HG03558 (cell line): ENCODE measurements at regions not wholly inside any gene's neighbourhood (a gene's known extent, or its start where the extent isn't known, plus 50 kb on each side); places are given as distances from the start of the nearest gene placed in this dataset.

Experiments
- ATAC-seq: cut with Tn5 transposase; IDR thresholded peaks from one replicate; pipeline ENCODE4 v1.9.1; 2021; ENCODE audit warnings: moderate number of reproducible peaks; ENCODE audit not compliant: unreplicated experiment; ENCODE audit errors: extremely low read depth

- no peak for ATAC-seq
These were observed 137.2 kb upstream of the EDNRA start for GRCh38 chr4:147343692-147344091.

DNA sequence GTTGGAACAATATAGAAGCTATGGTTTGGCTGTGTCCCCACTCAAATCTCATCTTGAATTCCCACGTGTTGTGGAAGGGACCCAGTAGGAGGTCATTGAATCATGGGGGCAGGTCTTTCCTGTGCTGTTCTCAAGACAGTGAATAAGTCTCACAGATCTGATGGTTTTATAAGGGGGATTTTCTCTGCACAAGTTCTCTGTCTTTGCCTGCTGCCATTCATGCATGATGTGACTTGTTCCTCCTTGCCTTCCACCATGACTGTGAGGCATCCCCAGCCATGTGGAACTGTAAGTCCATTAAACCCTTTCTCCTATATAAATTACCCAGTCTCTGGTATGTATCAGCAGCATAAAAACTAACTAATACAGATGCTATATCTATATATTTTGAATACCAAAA is 135.2 kb upstream of the EDNRA start:
- no peak for ATAC-seq

DNA sequence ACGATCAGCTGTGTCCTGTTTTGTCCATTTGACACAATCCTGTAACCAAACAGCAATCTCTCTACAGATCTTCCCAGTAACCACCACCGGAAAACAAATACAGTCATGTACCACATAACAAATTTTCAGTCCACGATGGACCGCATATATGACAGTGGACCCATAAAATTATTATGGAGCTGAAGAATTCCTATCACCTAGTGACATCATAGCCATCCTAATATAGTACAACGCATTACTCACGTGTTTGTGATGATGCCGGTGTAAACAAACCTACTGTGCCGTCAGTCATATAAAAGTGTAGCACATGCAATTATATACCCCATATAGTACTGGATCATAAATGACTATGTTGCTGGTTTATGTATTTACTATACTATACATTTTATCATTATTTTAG is 133.7 kb upstream of the EDNRA start:
- no peak for ATAC-seq

GRCh38 chr4:147349193-147349592 is 131.7 kb upstream of the EDNRA start:
- no peak for ATAC-seq

GRCh38 chr4:147351083-147351787 is 129.7 kb upstream of the EDNRA start:
- ATAC-seq: no peak

GRCh38 chr4:147354237-147354636 is 126.7 kb upstream of the EDNRA start:
- ATAC-seq: no peak

GRCh38 chr4:147355032-147355656 is 125.8 kb upstream of the EDNRA start:
- ATAC-seq: no peak

GRCh38 chr4:147355847-147356246 is 125.0 kb upstream of the EDNRA start:
- ATAC-seq: no peak

DNA sequence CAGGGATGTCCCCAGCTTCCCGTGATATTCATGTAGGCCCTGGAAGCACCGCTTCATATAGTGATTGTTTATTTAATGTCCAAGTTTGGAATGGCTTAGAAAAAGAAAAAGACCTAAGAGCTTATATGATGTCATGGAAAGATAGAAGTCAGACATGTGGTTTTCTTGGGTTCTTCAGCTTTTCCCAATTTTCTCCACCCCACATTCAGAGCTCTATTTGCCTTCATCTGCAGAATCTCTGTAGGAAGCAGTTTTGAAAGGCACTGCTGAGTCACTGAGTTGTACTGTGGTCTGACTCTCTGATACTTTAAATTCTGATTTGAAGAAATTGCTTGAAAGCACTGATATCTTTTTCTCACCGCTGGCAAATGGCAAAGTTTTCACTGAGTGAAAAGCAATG is 120.6 kb upstream of the EDNRA start:
- no peak for ATAC-seq

DNA sequence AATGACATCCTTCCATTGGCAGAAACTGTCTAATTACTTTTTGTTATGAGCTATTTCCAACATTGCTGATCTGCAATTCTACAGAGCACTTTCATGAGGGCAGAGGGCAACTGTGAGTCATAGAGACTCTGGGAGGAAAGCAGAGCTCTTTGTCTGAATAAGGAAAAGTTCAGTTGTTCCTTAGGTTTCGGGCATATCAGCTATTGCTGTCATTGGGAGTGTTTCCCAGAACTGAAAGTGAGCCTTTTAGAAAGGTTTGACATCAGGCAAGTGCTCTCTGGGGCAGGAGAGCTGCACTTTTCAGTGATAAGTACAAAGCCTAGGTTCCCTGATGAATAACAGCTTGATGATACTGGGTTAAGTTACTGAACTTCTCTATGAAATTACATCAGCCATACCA is 119.2 kb upstream of the EDNRA start:
- no peak for ATAC-seq

DNA sequence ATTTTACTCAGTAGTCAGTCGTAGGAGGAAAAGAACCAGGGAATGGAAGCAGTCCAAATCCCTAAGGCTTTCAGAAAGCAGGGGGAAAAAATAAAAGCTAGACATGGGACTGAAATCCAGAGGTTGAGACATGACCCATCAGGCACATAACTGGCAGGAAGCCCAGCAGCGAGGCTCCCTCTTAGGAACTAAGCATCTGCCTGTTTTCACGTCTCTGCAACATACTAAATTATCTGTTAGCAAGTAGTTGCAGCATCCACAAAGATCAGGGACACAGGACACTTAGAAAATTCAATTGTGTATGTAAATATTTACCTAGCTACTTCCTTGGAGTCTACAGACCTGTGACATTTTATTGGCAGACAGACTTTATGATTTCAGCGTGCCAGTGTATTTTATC is 118.0 kb upstream of the EDNRA start:
- ATAC-seq: no peak

- no peak for ATAC-seq
These were observed 117.4 kb upstream of the EDNRA start for GRCh38 chr4:147363514-147363913.

- no peak for ATAC-seq
These were observed 115.5 kb upstream of the EDNRA start for GRCh38 chr4:147365396-147365795.

DNA sequence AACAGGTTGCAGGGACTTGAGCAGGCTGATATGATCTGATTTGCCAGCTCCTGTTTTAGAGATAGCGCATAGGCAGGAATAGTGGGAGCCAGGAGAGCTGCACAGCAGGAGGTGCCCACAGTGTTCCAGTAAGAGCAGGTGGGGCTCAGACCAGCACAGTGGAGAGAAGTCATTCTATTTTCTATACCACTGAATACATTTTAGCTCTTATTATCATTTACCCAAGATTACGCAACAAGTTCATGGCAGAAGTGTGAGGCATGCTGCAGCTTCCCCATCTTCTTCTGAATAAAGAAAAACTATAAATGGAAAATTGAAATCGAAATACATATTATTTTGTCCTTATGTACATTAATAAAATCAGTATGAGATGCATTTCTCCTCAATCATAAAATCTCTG is 114.7 kb upstream of the EDNRA start:
- no peak for ATAC-seq

- no peak for ATAC-seq
These were observed 113.0 kb upstream of the EDNRA start for GRCh38 chr4:147367891-147368290.

- no peak for ATAC-seq
These were observed 111.9 kb upstream of the EDNRA start for GRCh38 chr4:147368948-147369347.

- no peak for ATAC-seq
These were observed 110.4 kb upstream of the EDNRA start for GRCh38 chr4:147370473-147370872.

DNA sequence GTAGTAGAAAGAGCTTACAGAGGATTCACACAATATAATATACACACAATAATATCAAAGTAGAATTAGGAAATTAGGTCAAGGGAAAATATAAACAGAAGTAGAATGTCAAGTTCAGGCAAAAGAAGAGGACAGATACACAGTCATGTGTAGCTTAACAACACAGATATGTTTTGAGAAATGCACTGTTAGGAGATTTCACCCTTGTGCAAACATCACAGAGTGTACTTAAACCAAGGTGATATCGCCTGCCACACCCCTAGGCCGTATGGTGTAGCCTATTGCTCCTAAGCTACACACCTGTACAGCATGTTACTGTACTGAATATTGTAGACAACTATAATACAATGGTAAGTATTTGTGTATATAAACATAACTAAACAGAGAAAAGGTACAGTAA is 110.0 kb upstream of the EDNRA start:
- no peak for ATAC-seq

DNA sequence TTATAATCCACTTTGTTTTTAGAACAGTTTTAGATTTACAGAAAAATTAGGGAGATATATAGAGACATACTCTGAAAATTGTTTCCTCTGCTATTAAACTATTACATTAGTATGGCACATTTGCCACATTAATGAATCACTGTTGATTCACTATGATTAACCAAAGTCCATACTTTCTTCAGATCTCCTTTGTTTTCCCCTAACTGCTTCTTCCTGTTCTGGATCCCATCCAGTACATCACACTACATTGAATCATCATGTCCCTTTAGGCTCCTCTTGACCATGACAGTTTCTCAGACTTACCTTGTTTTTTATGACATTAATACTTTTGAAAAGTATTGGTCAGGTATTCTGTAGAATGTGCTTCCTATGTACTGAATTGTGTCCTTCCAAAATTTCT is 109.2 kb upstream of the EDNRA start:
- no peak for ATAC-seq

- no peak for ATAC-seq
These were observed 102.1 kb upstream of the EDNRA start for GRCh38 chr4:147378780-147379179.

GRCh38 chr4:147381749-147382148 is 99.1 kb upstream of the EDNRA start:
- ATAC-seq: no peak

GRCh38 chr4:147388018-147388417 is 92.9 kb upstream of the EDNRA start:
- ATAC-seq: no peak
